ENCODE measurements at regions not wholly inside any gene's neighbourhood (a gene's known extent, or its start where the extent isn't known, plus 50 kb on each side); places are given as distances from the start of the nearest gene placed in this dataset.

DNA sequence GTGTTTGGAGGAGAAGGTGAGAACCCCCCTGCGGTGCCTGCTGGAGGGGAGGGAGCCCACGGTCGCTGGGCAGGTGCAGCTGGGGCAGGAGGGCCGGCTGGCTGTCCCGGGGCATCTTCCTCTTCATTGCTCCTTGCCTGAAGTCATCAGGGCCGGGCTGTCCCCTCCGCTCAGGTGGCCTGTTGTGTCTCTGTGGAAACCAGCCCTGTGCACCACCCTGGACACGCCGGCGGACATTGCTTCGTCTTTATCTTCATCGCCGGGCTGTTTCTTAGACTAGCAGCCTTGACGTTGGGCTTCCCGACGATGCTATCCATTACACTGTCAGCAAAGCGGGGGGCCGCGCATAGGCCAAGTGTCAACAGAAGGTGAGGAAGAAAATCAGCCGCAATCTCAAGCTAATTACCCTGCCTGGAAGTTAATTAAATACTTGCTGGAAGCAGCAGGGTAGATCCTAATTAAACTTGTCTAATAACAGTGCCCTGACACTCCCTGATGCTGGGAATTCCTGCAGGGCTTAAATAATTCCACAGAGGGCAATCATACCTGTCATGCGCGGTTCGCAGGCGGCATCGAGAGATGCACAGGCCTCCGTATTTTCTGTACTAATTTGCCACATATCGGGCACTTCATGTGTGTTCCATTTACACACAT, 111.4 kb upstream of the SOX1 start:
- no peak for DNase-seq
- H3K4me1 ChIP-seq (ENCODE audit: low read depth): no peaks in the 10 kb centered on the region
- intact Hi-C loops (cut with DNase I, micrococcal nuclease): no loop called here
- no peak overlapping the region for H3K4me3 ChIP-seq
- H3K9me3 ChIP-seq: no peaks in the 10 kb centered on the region
- H3K36me3 ChIP-seq (ENCODE audit: low read depth): no peaks in the 10 kb centered on the region
- no peak for ATAC-seq
- TF ChIP-seq, protein P1, sequence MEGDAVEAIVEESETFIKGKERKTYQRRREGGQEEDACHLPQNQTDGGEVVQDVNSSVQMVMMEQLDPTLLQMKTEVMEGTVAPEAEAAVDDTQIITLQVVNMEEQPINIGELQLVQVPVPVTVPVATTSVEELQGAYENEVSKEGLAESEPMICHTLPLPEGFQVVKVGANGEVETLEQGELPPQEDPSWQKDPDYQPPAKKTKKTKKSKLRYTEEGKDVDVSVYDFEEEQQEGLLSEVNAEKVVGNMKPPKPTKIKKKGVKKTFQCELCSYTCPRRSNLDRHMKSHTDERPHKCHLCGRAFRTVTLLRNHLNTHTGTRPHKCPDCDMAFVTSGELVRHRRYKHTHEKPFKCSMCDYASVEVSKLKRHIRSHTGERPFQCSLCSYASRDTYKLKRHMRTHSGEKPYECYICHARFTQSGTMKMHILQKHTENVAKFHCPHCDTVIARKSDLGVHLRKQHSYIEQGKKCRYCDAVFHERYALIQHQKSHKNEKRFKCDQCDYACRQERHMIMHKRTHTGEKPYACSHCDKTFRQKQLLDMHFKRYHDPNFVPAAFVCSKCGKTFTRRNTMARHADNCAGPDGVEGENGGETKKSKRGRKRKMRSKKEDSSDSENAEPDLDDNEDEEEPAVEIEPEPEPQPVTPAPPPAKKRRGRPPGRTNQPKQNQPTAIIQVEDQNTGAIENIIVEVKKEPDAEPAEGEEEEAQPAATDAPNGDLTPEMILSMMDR (IDR thresholded peaks at IDR 0.05): no peak

GRCh38 chr13:111956261-111957151, 110.4 kb upstream of the SOX1 start:
- H3K36me3 ChIP-seq (ENCODE audit: low read depth): no peaks in the 10 kb centered on the region
- H3K4me3 ChIP-seq: no peak overlapping the region
- intact Hi-C loops (cut with DNase I, micrococcal nuclease): no loop called here
- ATAC-seq (no peak), DNase-seq (no peak)
- no peaks in the 10 kb centered on the region for H3K4me1 ChIP-seq (ENCODE audit: low read depth)
- no peaks in the 10 kb centered on the region for H3K9me3 ChIP-seq
- TF ChIP-seq, protein P1 (IDR thresholded peaks at IDR 0.05): no peak

DNA sequence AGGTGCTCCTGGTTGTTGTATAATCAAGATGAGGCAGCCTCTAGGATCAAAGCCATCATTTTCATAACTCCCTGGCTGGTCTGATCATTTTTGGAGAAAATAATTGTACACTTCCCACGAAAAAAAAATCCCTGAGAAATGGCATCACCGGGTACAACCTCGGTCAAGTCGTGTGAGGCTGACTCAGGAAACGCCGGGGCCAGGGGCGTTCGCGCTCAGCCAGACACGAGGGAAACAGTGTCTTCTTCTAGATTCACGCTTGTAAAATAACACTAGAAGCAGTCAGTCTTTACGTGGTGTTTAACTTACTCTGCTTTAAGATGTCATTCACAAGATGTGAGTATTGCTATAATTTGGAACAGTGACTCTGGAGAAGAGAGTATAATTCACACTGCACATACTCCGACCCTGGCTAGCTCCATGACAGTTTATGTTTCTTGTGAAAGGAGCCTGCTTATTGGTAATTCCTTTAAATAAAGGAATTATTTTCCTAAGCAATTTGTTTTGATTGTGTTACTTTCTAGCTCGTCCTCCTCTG, 109.0 kb upstream of the SOX1 start:
- no peaks in the 10 kb centered on the region for H3K36me3 ChIP-seq (ENCODE audit: low read depth)
- no peaks in the 10 kb centered on the region for H3K4me1 ChIP-seq (ENCODE audit: low read depth)
- DNase-seq: no peak
- H3K9me3 ChIP-seq: no peaks in the 10 kb centered on the region
- TF ChIP-seq, protein P1 (IDR thresholded peaks at IDR 0.05): no peak
- ATAC-seq: no peak
- H3K4me3 ChIP-seq: no peak overlapping the region
- intact Hi-C loops (cut with DNase I, micrococcal nuclease): no loop called here

DNA sequence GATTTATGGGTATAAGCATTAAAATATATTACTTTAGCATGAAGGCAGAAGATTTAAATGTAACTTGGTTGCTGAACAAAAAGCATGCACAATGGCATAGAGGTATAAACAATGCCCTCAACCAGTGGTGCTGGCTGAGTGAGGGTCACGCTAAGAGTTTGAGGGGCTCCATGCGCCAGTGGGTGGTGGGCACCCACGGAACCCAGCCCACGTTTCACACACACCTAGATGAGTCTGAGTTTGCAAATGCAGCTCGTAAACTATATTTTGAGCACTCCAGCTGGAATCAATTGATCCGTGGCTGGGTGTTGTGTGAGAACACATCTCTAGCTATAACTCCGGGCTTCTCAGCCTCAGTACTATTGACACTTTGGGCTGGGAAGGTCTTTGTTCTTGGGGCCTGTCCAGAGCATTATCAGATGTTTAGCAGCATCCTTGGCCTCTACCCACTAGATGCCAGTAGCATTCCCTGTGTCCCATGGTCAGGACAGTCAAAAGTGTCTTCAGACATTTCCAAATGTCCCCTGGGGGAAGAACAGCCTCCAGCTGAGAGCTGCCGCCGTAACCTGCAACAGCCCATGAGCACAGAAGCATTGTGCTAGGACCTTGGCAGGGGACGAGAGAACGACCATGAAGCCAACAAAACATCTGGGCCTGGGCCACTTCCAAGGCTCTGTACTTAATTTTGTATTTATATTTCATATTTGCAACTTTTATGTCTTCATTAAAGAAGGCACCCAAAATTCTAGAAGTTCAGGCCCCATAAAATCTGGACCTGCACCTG, 108.1 kb upstream of the SOX1 start:
- DNase-seq (no peak), ATAC-seq (no peak)
- TF ChIP-seq, protein P1 (IDR thresholded peaks at IDR 0.05): no peak
- no peaks in the 10 kb centered on the region for H3K4me1 ChIP-seq (ENCODE audit: low read depth)
- H3K36me3 ChIP-seq (ENCODE audit: low read depth): no peaks in the 10 kb centered on the region
- intact Hi-C loops (cut with DNase I, micrococcal nuclease): no loop called here
- H3K9me3 ChIP-seq: no peaks in the 10 kb centered on the region
- H3K4me3 ChIP-seq: no peak overlapping the region

DNA sequence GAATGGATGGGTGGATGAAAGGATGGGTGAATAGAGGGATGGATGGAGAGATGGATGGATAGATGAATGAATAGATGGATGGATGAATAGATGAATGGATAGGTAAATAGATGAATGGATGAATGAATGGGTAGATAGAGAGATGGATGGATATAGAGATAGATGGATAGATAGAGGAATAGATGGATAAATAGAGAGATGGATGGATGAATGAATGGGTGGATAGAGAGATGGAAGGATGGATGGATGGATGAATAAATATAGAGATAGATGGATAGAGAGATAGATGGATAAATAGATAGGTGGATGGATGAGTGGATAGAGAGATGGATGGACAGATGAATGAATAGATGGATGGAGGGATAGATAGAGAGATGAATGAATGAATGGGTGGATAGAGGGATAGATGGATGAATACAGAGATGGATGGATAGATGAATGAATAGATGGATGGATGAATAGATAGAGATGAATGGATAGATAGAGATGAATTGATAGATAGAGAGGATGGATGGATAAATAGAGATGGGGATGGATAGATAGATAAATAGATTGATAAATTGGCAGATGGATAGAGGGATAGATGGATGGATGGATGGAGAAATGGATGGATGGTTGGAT, 106.7 kb upstream of the SOX1 start:
- Histone ChIP-seq H3K9me3 (no peaks in the 10 kb centered on the region), H3K4me3 (no peak overlapping the region), H3K36me3 (ENCODE audit: low read depth) (no peaks in the 10 kb centered on the region), H3K4me1 (ENCODE audit: low read depth) (no peaks in the 10 kb centered on the region)
- no peak for DNase-seq
- intact Hi-C loops (cut with DNase I, micrococcal nuclease): no loop called here
- TF ChIP-seq, protein P1 (IDR thresholded peaks at IDR 0.05): no peak
- no peak for ATAC-seq
